DOHH2 (cell line): ENCODE measurements at regions not wholly inside any gene's neighbourhood (a gene's known extent, or its start where the extent isn't known, plus 50 kb on each side); places are given as distances from the start of the nearest gene placed in this dataset.

ENCODE experiments used
- CTCF ChIP-seq: fragments of 200-600 bp; sonication (generic); IDR thresholded peaks from one replicate; pipeline ENCODE4 v1.5.1; 2014; ENCODE audit warnings: antibody characterized with exemption, mild to moderate bottlenecking, low read depth, low read length; ENCODE audit not compliant: poor library complexity, severe bottlenecking
- EZH2phosphoT487 ChIP-seq: fragments of 200-600 bp; sonication (generic); IDR thresholded peaks from 2 replicates; pipeline ENCODE4 v1.6.1; 2017; ENCODE audit warnings: borderline replicate concordance, mild to moderate bottlenecking, antibody characterized with exemption, low read length, moderate library complexity, mixed read lengths

DNA sequence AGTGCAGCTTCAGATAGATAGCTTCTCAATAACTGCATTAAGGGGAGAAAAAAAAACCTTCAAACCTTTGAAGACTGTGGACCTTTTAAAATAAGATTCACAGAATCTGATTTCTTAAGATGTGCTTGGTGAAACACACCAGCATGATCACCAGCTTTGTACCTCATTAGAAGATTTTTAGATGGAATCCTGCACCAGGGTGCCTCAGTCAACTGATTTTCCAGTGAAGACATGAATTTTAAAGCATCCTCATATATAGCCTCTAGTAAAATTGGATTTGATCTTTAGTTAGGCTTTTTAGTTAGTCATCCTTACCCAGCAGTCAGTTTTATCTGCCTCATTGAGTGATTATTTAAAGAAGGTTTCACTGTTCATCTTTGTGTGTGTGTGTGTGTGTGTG lies 208.6 kb upstream of the DEPDC1 start:
- TF ChIP-seq CTCF (no peak), EZH2phosphoT487 (no peak)
